NCI-H2196 (cell line): ENCODE measurements at regions not wholly inside any gene's neighbourhood (a gene's known extent, or its start where the extent isn't known, plus 50 kb on each side); places are given as distances from the start of the nearest gene placed in this dataset.
"Not testable (repeated sequence)": the region's sequence is repeated elsewhere in the genome, so short reads cannot be mapped to it uniquely, and the experiment has no call there.

Experiments
- DNase-seq: peaks from one replicate; lab custom pipeline; 2025; ENCODE audit not compliant: unreplicated experiment; lab: John Stamatoyannopoulos, UW

DNA sequence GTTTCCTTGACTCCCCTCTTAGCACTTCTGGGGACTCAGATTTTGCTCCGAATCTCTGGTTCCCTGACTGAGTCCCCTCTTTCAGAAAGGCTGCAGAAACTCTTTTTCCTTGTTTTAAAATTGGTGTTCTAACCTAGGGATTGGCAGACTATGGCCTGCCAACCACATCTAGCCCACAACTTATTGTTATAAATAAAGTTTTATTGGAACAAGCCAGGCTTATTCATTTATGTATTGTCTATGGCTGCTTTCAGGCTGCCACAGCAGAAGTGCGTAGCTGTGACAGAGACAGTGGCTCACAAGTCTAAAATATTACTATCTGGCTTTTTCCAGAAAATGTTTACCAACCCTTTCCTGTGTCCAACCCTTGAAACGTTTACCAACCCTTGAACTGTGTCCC lies 81.7 kb downstream of the IER5 start:
- no peak for DNase-seq

DNA sequence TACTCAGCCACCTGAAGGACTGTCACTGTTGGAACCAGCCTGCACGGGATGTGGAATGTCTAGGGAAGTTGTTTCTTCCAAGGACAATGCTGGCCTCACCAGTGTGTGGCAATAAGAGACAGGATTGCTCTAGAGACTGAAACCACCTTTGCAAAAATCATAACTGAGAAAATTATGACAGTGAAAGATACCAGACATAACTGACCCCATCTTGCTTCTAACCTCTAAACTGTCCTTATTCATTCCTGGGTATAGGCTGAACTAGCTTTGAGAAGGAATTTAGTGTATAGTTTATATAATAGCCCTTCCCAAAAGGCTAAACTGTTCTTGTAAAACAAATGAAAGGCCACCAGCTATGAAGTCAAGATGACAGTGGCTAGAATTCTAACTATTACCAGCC lies 83.6 kb downstream of the IER5 start:
- no peak for DNase-seq

DNA sequence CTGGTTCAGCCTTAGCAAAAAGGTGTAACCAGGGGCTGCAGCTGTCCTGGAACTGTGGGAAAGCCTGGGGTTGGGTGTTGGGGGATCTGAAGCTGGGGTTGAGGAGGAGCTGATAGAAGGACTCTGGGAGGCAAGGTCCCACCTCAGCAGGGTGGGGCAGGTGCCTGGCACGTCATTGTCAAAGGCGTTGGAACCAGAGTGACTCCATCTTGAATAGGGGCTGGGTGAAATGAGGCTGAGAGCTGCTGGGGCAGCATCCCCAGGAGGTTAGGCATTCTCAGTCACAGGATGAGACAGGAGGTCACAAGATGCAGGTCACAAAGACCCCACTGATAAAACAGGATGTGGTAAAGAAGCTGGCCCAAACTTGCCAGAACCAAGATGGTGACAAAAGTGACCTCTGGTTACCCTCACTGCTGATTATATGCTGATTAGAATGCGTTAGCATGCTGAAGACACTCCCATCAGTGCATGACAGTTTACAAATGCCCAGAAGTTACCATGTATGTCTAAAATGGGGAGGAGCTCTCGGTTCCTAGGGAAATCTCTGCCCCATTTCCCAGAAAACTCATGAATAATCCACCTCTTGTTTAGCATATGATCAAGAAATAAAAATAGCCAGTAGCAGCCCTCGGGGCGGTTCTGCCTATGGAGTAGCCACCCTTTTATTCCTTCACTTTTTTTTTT lies 85.4 kb downstream of the IER5 start:
- DNase-seq = no peak

DNA sequence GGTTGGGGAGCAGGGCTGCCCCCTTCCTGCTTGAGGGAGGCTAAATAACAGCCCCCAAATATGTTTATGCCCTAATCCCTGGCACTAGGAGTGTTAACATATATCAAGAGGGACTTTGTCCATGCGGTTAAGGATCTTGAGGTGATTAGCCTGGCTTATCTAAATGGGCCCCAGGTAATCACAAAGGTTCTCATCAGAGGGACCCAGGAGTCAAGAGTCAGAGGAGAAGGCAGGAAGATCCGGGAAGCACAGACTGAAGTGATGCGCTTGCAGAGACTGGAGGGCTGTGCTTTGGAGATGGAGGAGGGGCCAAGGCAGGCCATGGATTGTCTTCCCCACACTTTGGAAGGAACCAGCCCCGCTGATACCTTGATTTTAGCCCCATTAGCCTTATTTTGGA lies 86.4 kb downstream of the IER5 start:
- DNase-seq = no peak

GRCh38 chr1:181175356-181175910 lies 86.9 kb downstream of the IER5 start:
- DNase-seq = no peak

GRCh38 chr1:181175955-181176354 lies 87.5 kb downstream of the IER5 start:
- no peak for DNase-seq

- no peak for DNase-seq
Measured at GRCh38 chr1:181178241-181178879, 89.9 kb downstream of the IER5 start.

GRCh38 chr1:181179279-181179986 lies 90.9 kb downstream of the IER5 start:
- no peak for DNase-seq

- peak; percentile 69 for DNase-seq
Measured at GRCh38 chr1:181179987-181180365, 91.5 kb downstream of the IER5 start.

DNA sequence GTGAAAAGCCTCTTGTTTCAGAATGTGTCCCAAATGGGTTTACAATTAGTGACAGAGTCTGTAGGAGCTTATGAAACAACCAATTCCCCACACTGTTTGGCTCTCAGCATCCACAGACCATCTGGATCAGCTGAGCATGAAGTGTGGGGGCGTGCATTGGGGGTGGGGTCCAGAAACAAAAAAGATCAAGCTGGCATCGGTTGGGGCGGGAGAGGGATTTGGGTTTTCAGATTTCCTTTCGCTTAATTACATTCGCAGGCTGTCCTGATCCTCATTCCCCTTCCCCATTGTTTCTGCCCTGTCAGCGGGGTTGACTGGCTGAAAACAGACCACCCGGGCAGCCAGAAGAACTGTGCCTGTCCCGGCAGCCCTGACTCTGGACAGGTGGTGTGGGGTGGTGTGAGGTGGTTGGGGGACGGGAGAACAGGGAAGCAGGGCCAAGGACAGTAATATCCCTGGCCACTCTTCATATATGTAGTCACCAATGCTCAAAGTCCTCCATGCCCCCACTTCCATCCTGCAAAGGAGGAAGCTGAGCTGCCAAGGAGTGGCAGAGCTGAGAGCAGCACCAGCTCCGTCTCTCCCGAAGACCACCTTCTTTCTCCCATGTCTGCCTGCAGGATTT lies 92.0 kb downstream of the IER5 start:
- no peak for DNase-seq

- DNase-seq = no peak
Measured at GRCh38 chr1:181181792-181182585, 93.5 kb downstream of the IER5 start.

DNA sequence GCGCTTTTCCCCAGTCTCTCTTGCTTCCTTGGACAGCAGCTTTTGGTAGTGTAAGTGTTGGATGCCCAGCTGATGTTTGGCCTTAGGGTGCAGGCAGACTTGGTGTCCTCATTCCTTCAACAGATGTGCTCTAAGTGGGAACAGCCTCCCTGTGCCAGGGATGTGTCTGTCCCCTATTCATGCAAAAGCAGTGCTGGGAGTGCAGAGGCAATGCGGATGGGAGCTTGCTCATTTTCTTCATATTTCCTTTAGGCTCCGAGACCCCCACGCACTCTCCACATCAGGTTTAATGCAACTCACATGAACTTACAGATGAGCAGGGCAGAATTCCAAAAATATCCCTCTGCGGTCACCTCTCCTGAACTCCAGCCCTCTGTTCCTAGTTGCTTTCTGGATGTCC lies 96.1 kb downstream of the IER5 start:
- no peak for DNase-seq

DNA sequence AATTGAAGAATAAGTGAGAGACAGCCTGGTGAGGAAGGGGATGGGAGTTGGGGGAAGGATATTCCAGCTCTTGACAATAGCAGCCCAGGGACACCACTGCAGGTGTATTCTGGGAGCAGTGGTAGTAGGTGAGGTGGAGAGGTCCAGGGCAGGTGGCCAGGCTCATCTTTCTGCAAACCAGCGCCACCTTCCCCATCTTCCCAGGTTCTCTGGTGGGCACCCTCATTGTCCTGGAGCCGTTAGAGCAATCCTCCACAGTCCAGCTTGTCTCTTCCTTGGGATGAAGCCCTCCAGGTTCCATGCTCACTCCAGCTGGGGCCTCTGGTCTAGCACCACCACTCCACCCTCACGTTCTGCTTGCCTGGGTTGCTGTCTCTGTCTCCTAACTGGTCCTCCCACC lies 97.0 kb downstream of the IER5 start:
- no peak for DNase-seq

- not testable (repeated sequence) for DNase-seq
Measured at GRCh38 chr1:181186133-181186532, 97.6 kb downstream of the IER5 start.

GRCh38 chr1:181187337-181188126 lies 99.0 kb downstream of the IER5 start:
- DNase-seq = no peak

DNA sequence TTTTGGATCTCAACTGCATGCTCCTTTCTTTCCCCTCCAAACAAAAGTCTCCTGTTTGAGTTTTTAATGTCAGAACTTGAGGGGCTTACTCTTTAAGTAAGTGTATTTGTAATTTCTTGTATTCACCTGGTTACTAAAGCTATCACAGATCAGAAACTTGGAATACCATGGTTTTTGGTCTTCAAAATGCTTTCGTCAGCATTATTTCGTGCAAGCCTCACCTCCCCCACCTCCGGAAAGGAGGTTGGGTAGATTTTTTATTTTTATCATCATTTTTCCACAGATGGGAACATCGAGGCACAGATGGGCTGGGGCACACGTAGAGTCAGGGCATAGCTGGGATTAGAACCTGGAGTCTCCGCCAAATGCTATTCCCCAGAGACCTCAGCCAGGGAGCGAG lies 100.7 kb downstream of the IER5 start:
- DNase-seq = no peak

DNA sequence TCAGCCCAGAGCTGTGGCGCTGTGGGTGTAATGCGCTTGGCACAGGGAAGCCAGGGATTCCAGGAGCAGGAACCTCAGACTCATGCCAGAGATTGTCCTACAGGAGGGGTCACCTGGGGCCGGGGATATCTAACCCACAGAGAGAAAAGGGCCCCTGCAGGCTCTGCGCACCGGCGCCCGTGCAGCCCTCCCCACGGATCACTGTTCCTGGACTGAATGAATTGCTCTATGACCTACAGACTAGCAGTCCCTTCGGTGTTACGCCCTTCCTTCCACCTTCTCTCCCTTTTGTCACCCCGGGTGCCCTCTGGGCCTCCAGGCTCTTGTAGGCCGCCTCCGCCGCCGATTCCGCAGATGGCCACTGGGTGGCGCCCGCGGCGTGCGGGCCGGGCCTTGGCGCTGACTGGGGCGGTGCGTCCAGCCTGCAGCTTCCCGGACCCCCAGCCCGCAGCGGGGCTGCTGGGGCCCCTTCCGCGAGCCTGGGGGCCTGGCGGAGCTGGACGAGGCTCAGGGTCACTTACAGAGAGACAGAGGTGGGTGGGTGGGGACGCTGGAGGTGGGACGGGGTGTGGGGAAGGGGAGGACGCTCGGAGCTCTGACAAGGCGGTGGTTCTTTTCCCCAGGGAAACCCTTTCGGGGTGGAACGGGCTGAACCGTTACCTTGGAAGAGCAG lies 101.3 kb downstream of the IER5 start:
- DNase-seq = peak; percentile 60

DNA sequence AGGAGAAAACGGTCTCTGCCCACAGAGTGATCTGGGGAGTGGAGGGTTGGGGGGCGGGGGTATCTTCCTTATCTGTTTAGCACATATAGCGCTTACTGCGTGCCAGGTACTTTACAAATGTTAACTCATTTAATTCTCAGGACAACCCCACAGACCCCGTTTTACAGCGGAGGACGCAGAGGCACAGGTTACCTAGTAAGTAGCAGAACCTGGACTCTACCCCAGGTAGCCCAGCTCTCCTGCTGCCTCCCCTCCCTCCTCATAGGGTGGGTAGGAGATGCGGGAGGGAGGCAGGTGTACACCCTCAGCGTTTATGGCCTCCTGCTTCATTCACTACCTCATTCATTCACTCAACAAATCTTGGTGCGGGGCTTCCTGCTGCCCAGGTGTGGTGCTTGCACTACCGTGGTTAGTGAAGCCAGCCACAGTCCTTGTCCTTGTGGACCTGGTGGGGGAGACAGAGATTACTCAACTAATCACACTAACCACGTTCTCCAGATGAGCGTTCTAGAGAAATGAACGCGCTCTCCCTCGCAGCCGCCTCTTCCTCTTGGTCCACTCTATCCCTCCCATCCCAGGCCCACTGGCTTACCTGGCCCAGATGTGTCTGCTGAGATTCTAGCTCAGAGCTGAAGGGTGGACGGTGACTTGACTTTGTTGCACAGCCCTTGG lies 102.0 kb downstream of the IER5 start:
- DNase-seq = no peak

GRCh38 chr1:181191494-181192040 lies 103.1 kb downstream of the IER5 start:
- DNase-seq = no peak
